Erythroblast (primary cell): ENCODE measurements at regions not wholly inside any gene's neighbourhood (a gene's known extent, or its start where the extent isn't known, plus 50 kb on each side); places are given as distances from the start of the nearest gene placed in this dataset.

Experiments
- DNase-seq, 2 experiments: peaks; one replicate each; lab custom pipeline; 2025; lab: John Stamatoyannopoulos, UW
- GATA1 ChIP-seq: IDR thresholded peaks from 2 replicates; pipeline ENCODE4 v1.6.1; 2011; ENCODE audit warnings: low read depth, mild to moderate bottlenecking, control low read depth, low read length, moderate library complexity
- POLR2A ChIP-seq: IDR thresholded peaks from 2 replicates; pipeline ENCODE4 v1.6.1; 2011; ENCODE audit warnings: mild to moderate bottlenecking, low read length

DNA sequence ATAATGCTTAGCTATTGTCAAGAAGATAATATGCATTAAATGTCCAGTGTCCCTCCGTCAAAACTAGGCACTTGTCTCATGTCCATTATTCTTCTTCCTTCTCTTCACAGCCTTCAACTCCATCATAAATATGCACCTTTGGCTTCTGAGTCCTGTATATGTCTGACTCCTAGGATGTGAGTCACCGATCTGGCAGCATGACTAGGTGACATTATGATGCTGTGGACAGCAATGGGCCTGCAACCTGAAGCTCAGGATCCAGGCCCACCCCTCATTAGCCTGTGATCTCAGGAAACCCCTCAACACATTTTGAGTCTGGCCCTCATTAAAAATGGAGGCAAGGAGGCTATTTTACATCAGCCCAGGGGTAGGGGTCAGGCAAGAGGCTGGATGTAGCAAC is 362.5 kb upstream of the ZMIZ1 start:
- TF ChIP-seq POLR2A (no peak), GATA1 (no peak)
- no peak for DNase-seq

DNA sequence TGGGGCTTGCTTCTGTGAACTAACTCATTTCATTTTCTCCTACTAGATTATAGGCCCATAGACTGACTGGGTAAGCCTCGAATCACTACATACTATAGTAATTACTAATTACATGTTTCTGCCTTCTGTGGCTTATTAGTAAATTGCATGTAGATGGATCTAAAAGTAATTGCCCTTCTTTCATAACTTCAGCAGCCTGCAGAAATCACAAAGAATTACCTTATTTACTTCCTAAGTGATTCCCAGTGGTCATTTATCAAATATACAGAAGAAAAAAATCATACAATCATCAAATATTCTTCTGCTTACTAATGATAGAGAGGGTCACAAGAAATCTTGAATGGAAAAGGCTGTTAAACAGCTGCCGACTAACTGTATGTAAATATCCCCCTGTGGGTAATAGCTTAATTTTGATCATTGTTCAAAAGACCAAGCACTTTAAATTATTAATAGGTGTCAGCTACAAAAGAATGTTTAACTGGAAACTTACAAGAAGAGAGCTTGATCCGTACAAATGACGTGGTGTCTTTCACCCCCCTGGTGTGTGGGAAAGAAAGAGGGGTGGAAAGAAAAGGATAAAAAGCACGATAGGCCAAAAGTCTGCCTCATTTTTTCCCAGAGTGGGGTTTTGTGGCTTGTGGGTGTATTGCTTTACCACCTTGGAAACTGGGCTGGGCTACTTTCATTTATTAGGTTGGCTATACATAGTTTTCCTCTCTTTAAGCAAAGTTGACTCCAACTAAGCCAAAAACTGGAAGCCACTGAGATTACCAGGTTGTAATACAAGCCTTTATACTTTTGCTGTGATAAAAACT is 361.8 kb upstream of the ZMIZ1 start:
- TF ChIP-seq POLR2A = no peak
- TF ChIP-seq GATA1 = no peak
- no peak for DNase-seq

- TF ChIP-seq GATA1 = no peak
- no peak for TF ChIP-seq POLR2A
- DNase-seq = no peak
Measured at GRCh38 chr10:78707745-78708144, 361.0 kb upstream of the ZMIZ1 start.

DNA sequence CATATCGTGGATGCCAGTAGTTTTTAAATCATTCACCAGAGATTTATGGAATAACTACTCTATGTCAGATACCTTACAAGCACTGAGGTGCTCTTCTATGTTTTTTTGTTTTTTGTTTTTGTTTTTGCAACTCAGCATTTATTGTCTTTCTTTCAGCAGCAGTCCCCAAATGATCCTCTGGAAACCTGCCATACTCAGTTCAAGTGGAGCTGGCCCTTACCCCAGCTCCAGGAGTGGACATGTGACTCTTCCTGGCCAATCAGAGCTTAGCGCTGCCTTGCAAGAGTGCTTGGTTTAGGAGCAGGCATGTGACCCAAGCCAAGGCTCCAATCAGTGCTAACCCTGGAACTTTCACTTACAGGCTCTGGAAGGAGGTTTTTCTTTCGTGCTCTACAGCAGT is 356.6 kb upstream of the ZMIZ1 start:
- no peak for DNase-seq
- TF ChIP-seq POLR2A (no peak), GATA1 (no peak)

GRCh38 chr10:78713659-78714058 is 355.1 kb upstream of the ZMIZ1 start:
- TF ChIP-seq GATA1 (no peak), POLR2A (no peak)

GRCh38 chr10:78714225-78714624 is 354.5 kb upstream of the ZMIZ1 start:
- DNase-seq = no peak
- no peak for TF ChIP-seq GATA1
- TF ChIP-seq POLR2A = no peak

More at GRCh38 chr10:78713659-78714058, 355.1 kb upstream of the ZMIZ1 start:
- no peak for DNase-seq

DNA sequence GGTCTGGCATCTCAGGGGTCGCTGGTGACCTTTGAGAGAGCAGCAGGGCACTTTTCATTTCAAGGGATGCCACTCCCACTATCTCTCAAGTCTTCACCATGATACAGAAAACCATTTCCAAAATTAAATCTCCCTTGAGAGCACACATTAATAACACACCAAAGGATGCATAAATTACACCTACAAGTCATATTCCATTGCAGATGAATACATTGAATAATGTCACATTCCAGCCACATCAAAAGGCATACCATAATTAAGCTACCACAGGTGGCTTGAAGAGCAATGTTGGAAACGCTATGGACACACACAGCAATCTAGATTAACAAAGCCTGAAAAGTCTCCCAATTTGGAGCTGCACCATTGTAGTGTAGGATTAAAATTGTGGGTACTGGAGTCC is 353.3 kb upstream of the ZMIZ1 start:
- TF ChIP-seq GATA1 (no peak), POLR2A (no peak)
- DNase-seq = no peak

GRCh38 chr10:78716043-78716660 is 352.6 kb upstream of the ZMIZ1 start:
- TF ChIP-seq GATA1 (no peak), POLR2A (no peak)
- no peak for DNase-seq

GRCh38 chr10:78717200-78717599 is 351.6 kb upstream of the ZMIZ1 start:
- no peak for DNase-seq
- TF ChIP-seq GATA1 = no peak
- no peak for TF ChIP-seq POLR2A

DNA sequence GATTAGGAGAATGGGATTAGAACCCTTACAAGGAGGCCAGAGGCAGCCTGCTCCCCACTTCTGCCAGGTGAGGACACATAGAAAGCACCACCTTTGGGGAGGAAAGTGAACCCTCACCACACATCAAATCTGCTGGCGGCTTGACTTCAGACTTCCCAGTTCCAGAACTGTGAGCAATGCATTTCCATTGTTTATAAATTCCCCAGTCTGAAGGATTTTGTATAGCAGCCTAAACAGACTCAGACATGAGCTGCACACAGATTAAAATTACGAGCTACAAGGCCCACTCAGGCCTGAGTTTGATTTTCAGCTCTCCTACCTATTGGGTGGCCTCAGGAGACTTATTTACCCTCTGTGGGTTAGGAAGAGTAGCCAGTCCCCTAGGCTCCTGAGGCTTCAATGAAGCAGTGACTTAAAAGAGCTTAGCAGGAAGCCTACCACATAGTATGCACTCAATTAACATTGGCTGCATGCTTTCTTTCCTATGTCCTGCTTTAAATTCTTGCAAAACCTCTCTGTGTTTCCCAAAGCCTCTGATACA is 350.7 kb upstream of the ZMIZ1 start:
- no peak for DNase-seq
- TF ChIP-seq GATA1 (no peak), POLR2A (no peak)

DNA sequence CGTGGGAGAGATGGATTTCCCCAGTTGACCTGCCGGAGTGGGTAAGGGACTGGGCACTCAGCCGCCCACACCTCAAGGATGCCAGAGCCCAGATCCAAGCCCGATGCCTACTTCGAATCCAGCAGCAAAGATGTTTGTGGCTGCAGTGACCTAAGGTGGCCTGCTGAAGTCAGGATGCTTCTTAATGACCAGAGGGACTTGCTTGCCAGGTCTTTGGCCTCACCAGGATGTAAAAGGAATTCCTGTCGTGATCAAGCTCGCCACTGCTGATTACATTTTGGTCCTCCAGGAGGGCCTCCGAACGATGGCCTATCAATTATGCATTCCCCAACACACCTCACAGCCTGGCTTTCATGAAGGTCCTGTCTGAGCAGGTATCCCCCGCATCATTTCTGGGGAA is 349.5 kb upstream of the ZMIZ1 start:
- no peak for DNase-seq
- TF ChIP-seq GATA1 = no peak
- no peak for TF ChIP-seq POLR2A

DNA sequence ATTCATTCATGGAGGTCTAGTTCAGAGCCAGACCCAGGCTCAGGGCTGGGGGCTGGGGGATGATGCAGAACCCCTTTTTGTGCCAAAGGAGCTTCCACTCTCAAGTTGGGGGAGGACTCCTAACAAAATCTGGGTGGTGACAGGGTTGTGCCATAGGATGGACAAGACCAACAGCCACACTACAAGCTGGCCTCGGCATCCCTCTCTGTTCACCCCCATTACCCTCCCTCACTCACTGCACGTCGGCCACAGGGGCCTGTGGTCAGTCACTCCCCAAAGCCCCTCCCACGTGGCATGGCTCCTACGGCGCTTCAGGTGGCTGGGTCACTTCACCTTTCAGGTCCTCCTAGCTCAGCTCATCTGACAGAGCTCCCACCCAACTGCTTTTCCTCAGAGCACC is 348.7 kb upstream of the ZMIZ1 start:
- TF ChIP-seq POLR2A (no peak), GATA1 (no peak)
- DNase-seq = no peak

DNA sequence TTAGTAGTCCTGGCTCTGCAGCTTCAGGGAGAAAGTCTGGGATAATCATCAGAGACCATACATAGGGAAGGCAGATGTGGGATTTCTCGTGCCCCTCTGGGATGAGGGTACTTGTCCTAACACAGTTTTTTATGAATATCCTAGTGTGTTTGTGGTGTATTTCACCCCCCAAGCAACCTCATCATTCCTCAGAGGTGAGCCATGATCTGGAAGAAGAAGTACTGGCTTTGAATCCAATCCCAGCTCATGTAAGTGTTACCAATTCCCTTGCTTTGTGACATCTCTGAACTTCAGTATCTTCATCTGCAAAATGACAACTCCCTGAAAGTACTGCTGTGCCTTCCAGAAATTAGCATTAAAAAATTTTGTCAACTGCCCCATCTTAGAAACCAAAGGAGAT is 347.5 kb upstream of the ZMIZ1 start:
- TF ChIP-seq POLR2A (no peak), GATA1 (no peak)
- DNase-seq = no peak

- TF ChIP-seq GATA1 (no peak), POLR2A (no peak)
- DNase-seq = no peak
Measured at GRCh38 chr10:78724846-78725245, 343.9 kb upstream of the ZMIZ1 start.

GRCh38 chr10:78726171-78726570 is 342.6 kb upstream of the ZMIZ1 start:
- TF ChIP-seq POLR2A (no peak), GATA1 (no peak)
- no peak for DNase-seq

DNA sequence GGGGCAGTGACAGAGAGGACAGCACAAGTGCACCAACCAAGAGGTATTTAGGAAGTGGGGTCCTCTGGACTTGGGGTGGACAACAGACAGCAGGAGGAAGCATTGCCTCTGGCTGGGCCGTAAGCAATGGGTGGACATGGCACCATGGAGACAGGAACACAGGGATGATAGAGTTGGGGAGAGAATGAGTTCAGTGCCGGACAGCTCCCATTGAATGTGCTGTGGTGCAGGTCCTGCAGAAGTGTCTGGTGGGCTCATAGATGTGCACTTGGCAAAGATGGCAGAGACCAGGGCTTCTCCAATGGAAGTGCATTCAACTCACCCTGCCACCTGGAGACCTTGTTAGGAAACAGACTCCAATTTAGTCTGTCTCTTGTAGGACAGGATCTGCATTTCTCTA is 341.5 kb upstream of the ZMIZ1 start:
- TF ChIP-seq POLR2A = no peak
- no peak for TF ChIP-seq GATA1
- DNase-seq = no peak
